ENCODE measurements at regions not wholly inside any gene's neighbourhood (a gene's known extent, or its start where the extent isn't known, plus 50 kb on each side); places are given as distances from the start of the nearest gene placed in this dataset.
"Not testable (repeated sequence)": the region's sequence is repeated elsewhere in the genome, so short reads cannot be mapped to it uniquely, and the experiment has no call there.

DNA sequence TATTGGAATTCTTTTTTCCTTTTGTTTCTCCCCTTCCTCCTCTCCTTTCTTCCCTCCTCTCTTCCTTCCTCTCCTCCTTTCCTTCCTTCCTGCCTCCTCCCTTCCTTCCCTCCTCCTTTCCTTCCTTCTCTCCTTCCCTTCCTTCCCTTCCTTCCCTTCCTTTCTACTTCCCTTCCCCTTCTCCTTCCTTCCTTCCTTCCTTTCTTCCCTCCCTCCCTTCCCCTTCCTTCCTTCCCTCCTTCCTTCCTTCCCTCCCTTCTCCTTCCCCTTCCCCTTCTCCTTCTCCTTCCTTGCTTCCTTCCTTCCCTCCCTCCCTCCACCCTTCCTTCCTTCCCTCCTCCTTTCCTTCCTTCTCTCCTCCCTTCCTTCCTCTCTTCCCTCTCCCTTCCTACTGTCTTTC is 431.0 kb upstream of the MEIS1 start:
- no peak for DNase-seq

DNA sequence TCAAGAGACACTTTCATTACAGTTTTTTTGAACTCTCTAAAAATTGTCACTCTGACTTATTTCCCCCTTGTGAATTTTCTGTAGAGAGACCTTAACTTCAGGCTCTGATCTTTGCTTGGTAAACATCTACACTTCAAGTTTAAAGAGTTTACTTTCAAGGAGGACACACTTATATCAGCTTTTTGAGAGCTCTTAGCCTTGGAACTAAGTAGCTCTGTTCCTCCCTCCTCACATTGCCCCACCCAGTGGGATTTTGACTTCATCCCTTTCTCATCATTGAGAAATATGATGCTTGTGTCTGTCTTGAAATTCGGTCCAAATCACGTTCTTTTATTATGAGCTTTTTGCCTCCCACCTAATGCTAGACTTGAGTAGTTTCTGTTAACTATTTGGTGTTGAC is 433.4 kb upstream of the MEIS1 start:
- no peak for DNase-seq

DNA sequence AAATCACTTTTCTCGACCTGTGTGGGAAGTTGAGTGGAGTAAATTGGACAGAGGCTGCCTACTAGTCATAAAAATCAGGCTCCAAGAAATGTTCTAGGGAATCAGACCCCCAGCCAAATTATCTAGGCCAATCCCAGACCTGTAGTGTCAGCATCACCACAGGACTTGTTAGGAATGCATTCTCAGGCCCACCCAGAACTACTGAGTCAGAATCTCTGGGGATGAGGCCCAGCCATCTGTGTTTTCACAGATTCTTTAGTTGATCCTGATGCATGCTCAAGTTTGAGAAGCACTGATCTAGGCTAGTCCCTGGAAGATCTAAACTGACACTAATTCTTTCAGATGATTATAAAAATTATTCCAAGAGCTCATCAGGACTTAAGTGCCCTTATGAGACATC is 434.0 kb upstream of the MEIS1 start:
- no peak for DNase-seq

DNA sequence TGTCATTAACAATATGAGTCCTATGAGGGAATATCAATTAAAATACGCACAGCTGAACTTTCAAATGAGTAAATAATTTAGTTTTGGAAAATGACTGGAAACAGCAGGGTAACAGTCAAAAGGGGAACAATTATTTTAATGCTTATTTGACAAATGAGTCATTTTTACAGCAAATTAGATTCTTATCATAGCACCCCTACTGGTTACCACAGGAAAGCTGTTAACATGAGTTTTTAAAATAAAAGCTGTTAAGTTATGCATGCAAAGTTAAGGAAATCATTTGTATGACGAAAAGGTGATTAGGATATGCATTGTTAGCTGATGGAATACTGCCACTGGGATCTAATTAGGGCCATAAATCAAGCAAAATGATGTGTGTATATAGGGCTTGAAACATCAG is 435.1 kb upstream of the MEIS1 start:
- no peak for DNase-seq

DNA sequence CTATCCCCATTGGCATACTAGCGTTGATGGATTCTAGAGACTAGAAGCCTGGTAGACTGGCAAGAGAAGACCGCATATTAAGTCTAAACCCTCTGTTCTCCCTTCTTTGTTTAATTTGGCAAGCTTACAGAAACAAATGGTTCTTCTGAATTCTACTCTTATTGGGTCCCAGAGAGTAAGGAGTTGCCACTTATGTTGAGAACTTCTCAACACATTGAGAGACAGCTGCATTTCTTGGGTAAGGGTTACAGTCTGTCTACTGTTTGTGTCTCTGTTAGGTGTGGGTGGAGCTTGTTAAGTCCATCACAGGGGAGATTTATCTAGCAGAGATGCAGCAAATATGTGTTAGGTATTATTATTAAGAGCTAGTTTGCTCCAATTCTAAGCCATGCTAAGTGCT is 435.8 kb upstream of the MEIS1 start:
- DNase-seq, result no peak

DNA sequence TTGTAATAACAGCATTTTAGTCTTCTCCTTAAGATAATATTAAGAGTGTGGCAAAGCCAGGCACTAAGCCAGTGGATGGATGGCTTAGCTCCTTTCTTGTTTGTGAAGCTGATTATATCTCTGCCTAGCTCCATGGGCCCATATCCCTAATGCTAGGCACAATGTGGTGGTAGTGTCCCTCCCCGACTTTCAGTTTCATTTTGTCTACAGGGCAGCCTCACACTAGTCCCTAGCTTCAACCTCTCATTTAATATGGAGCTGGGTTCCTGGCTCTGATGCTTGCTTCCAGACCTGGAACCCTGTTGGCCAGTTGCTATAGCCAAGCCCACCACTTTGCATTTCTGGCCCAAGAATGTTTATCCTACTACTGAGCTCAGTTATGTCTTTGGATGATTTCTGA is 437.0 kb upstream of the MEIS1 start:
- no peak for DNase-seq

DNA sequence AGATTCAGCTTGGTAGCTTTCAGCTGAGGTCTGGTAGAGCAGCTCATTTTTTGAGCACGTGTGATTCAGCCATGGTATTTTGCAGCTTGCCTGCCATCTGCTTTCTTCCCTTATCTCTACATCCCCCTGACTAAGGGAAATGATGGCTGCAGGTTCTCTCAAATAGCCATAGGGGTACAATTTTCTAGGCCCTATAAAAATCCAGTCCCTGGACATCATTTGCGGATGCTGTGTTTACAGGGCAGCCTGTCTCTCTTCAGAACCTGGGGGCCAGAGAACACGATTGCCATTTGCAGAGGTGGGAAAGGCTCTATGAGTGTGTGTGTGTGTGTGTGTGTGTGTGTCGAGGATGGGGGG is 442.7 kb upstream of the MEIS1 start:
- DNase-seq, result no peak

DNA sequence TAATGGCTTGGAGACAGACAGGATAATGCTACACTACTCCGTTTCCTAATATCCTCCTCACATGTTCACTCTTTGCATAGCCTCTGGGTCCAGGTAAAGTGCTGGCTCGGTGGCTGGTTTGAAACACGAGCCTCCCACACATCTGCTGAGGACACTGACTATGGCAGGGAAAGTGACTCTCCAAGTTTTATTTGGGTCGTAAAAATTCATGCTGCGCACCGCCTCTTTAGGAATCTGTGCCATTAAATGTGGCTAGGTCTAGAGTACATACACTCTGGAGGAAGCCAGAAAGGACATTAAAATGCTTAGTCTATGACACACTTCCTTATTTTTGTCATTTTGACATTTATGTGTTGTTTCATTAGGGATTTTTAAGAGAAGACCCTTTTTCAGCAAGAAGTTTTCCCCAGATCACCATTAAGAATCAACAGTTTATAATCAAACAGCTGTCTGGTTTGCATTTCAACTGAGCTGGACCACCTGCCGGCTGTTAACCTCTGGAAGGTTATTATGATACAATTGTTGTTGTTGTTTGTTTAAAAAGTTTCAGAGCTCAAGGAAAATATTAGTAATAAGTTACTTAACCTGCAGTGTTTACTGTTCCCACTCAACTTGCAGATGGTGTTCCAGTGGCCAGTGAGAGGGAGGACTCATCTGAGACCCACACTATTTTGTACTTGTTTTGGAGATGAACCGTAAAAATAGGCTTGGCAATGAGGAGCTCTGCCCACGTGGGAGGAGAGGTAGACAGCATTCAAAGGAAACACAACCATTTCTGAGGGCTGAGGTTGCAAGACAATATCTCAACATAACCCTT is 443.3 kb upstream of the MEIS1 start:
- no peak for DNase-seq

DNA sequence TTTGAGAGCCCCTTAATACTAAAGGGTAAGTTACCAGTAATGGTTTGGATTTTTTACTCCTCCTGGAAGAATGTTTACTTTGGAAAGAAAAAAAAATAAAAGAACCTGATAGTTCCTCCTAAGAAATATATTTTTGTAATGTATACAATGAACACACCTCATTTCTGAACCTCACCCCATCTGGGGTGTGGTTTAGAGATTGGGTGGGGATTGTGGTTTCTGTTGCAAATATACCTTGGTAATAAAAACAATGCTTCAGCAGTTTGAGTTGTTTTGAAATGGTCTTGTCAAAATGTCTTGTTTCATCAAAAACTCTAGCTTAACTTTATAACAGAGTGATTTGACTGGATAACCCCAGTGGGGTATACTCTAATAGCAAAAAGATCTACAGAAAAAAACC is 448.9 kb upstream of the MEIS1 start:
- DNase-seq, result no peak

DNA sequence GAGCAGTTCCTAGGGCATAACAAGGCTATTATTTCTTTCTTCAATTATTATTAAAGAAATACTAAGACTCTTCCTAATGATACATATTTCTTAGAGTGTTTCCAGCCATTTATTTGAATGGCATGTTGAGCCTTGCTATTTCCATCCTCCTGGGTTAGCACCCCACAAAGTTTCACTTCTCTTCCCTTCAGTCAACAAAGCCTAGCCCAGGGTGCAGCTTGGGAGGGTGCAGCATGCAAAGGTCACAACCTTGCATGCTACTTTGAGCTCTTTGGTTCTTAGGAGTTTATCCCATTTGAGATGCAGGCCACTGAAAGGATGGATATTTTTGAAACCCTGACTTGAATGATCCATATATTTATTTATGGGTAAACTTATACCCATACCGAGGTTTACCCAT is 454.4 kb upstream of the MEIS1 start:
- no peak for DNase-seq

DNA sequence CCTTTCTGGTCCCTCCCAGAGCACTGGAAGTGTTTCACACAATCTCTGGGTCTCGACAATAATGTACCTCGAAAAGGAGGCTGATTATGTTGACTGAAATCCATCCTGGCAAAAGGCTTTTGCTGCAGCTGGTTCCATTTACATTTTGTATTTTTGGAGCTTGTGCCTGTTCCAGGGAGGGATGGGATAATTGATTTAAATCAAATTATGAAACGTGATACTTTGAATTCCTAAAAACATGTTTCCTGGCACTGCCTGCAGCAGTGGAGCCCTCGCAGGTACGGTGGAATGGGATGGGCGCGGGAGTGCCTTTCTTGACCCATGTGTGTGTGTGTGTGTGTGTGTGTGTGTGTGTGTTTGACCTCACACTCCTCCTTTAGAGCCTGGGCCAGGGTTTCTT is 455.5 kb upstream of the MEIS1 start:
- DNase-seq, result no peak

DNA sequence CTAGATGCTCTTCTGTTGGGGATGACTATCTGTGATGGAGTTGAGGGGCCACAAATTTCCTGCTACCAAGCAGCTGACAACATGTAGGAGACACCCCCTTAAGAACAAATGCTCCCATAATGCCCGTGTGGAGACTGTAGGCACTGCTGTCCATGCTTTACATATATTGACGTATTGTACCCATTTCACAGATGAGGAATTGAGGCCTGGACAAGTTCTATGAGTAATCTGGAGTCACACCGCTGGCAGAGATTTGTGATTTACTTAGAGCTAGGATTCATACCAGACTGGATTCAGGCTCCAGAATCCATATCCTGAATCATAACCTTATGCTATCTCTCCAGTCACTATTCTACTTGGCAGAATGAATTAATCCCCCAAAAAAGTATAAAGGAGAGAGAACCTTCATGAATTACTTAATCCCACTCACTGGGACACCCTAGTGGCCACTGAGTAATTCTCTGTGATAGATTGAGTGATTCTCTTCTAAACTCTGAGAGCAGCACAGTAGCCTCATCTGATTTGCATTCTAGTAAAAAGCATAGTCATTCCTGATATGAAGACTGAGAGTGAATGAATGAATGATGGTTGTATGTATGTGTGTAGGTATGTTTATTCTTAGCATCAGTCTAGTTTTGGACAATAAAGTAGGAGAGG is 460.7 kb upstream of the MEIS1 start:
- DNase-seq, result no peak

DNA sequence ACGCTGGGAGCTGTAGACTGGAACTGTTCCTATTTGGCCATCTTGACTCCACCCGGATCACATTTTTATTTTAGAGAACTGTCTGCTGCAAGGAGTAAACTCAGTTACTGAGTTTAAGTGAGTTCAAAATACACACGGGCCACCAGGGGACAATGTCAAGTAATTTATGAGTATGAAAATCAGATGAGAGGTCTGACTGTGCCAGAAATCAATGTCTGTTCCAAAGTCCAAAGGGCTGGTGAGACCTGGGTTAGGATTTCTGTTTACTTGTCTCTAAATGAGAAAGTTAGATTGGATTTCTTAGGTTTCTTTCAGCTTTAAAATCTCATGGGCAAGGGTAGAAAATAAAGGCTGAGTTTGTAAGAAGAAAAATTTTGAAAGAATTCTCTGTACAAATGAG is 465.8 kb upstream of the MEIS1 start:
- DNase-seq, result no peak

DNA sequence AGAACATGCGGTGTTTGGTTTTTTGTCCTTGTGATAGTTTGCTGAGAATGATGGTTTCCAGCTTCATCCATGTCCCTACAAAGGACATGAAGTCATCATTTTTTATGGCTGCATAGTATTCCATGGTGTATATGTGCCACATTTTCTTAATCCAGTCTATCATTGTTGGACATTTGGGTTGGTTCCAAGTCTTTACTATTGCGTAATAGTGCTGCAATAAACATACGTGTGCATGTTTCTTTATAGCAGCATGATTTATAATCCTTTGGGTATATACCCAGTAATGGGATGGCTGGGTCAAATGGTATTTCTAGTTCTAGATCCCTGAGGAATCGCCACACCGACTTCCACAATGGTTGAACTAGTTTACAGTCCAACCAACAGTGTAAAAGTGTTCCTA is 471.6 kb upstream of the MEIS1 start:
- DNase-seq, result not testable (repeated sequence)

DNA sequence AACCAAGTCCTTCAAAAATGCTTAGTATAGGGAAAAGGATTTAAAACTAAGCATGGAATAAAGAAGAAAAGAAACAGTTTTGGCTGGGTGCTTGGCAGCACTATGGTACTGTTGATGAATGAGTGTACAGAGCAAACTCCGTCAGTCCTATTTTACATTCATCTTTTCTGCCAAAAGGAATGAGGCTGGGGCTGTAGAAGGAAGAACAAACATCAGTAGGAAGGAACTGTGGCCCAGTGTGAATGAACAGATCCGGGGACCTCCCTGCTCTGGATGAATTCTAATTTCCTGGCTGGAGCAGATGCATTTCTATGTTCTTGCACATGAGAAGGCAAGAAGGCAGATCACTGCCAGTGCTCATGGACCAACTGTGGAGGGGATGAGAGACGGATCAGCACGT is 474.0 kb upstream of the MEIS1 start:
- DNase-seq, result no peak

DNA sequence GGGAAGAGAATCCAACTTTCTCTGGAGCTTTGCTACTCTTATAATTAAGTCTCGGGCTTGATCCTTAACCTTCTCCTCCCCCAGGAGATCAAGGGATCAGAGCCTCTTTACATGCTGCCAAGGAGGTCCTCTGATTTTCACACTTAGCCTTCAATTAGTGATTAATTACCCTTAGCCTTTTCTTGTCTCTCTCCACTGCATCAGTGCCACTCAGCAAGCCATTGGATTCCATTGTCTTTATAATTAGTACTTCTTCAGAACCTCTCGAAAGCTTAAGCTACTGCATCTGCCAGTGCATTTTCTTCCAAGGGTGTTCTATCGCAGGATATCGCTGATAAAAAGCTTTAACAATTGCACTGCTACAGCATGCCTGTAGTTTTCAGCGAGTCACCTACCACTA is 477.0 kb upstream of the MEIS1 start:
- no peak for DNase-seq

DNA sequence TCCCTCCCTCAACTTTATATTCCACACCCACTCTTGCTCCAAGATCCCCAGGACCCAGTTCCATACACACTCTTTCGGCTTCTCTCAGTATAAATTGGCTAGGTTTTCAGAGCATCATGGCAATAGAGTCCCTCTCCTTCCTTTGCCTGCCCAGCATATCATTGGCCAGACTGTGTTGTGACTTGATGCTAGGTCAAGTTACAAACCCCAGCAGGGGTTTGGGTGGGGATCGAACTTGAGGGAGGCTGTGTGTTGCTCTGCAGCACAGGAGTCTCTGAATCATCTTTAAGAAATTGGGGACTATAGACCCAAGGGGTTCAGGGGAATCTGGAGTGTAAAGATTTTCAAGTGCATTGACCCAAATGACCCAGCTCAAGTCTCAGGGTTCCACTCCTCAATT is 477.5 kb upstream of the MEIS1 start:
- no peak for DNase-seq

DNA sequence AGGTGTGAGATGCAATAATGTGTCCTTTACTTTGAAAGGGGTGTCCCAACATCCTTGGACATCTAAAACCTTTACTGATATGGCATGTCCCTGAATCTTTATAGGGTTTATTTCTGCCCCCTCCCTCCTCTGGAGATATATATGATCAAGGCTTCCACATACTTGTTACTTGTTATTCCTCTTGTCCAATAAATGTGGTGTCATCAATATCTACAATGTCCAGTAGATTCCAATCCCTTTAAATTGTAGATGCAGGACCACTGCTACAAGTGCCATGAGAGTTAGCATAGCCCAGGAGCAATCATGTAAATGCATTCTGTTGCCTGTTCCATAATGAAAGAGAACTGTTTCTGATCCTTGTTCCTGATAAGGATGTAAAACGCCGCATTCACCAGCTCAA is 479.7 kb upstream of the MEIS1 start:
- DNase-seq, result no peak

DNA sequence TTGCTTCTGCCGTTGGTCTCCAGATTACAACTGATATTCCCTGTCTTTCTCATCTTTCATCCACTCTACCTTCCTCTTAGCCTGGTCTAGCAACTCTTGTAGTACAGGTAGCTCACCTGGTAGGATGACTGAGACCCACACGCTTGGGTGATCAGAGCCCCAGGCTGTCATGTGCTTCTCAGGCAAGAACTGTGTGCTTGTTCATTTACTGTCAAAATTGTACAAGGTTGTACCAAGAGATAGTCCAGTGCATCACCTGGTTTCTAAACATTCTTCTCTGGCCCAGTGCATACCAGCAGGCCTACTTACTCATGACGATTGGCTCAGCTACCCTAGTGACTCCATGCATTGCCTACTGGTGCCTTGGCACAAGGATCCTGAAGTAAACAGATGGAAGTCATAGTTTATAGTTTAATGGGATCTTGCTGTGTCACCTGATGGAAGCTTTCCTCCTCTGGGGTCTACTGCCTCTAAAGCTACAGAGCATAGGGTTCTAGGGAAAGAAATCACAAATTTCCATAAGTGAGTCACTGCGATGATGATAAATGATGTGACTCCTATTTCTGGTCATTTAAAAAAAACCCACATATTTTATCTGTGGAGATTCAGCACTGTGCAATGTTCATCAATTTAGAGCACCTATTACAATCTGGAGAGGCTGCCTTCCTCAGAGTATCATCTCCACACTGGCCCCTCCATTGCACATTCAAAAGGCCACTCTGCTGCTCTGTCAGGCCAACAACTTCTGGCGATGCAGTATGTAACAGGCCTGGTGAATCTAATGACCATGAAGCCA is 481.8 kb upstream of the MEIS1 start:
- DNase-seq, result no peak

DNA sequence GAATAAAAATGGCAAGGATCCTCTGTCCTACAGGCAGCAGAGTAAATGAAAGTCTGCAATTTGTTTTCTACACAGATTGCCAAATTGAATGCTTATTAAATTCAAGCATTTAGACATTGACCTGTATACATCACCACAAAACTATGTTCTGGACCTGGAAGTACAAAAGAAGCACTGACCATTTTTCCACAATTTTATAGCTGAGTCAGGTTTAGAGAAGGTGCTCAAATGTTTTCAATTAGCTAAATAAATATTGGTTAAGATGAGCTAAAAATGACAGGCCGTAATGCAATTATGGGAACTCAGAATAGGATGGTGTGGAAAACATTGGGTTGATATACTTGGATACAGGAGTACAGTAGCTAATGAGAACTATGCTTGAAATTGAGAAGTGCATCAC is 490.7 kb upstream of the MEIS1 start:
- DNase-seq, result no peak

DNA sequence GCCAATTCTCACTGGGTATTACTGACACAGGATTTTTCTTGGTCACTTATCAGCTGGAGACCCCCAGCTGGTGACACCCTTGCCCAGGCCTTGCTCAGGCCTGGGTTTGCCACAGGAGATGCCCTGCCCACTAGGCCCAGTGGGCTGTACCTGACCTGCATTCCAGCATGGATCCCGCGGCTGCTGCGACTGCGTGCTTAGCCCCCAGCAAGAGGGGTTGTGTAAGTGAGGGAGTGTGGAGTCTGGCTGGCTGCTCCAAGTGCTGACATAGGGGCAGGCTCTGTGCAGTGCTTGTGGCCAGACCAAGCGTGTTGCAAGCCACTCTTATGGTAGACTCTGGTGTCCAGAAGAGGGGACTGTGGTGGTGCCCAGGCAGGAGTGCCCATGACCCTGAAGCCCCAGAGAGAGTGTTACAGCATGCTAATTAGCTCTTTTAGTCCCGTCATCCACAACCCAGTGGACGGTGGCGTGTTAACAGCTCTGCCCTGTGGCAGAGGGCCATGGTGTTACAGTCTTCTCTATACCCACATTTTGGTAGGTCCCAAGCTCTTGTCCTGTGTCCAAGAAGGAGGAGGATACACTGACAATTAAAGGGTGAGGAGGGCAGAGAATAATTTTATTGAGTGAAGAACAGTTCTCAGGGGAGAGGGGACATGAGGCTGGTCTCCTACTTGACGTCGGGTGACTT is 491.7 kb upstream of the MEIS1 start:
- DNase-seq, result no peak

DNA sequence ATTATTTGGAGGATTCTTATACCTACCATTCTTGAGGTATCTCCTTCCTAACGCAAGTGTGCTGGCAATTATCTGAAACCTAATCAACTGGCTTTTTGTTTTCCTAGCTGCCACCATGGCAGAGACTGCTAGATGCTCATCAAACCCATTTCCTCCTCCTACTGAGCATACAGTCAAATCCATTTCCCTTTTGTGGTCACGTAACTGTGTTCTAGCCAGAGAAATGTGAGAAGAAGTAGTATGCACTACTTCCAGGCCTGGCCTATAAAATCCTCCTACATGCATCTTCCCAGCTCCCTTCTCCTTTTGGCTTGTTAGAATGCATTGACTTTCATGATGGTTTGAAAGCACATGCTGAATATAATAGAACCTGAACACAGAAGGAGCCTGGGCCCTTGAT is 494.1 kb upstream of the MEIS1 start:
- DNase-seq, result no peak

DNA sequence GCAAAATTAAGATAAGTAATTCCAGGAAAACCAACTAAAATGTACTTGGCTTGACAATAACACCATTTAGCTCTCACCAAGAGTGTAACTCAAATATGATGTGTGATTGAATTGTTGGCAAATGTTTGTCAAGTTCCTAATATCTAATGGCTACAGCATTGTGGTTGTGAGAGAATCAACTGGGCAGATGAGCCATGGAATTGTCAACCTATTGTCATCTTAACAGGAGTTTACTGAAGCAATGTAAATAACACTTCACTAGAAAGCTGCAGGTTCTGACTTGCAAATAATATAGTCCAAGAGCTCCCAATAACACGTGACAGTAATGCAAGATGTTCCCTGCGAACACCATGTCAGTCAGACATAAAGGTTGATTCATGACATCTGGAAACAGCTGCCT is 495.2 kb upstream of the MEIS1 start:
- no peak for DNase-seq

Measured in activated effector memory CD4-positive, alpha-beta T cell treated with anti-CD3 and anti-CD28 coated beads, Interleukin-2, amount 50 U/mL, for 16 hours (primary cell).